ENCODE measurements at regions not wholly inside any gene's neighbourhood (a gene's known extent, or its start where the extent isn't known, plus 50 kb on each side); places are given as distances from the start of the nearest gene placed in this dataset.

- H2AFZ ChIP-seq (ENCODE audit: low read length): no peak overlapping the region
- H3K9me3 ChIP-seq (ENCODE audit: control insufficient read depth, insufficient read depth, low read depth, low read length): no peaks in the 10 kb centered on the region
- peaks cover 5% of the 10 kb centered on the region for H3K4me1 ChIP-seq (ENCODE audit: control insufficient read depth, extremely low read depth, insufficient read depth, low read length)
- no peak overlapping the region for H3K9ac ChIP-seq (ENCODE audit: insufficient read depth, low read length)
- H4K20me1 ChIP-seq (ENCODE audit: control insufficient read depth, extremely low read depth, insufficient read depth, low read length): no peaks in the 10 kb centered on the region
- H3K4me3 ChIP-seq (replicated peaks in 1 of 4; ENCODE audit: control extremely low read depth in 1 of 4, insufficient read depth in 1 of 4, low read depth in 3 of 4, low read length in 4 of 4): no peak overlapping the region
- H3K27ac ChIP-seq (ENCODE audit: insufficient read depth, low read length): no peak overlapping the region
- no peaks in the 10 kb centered on the region for H3K27me3 ChIP-seq (ENCODE audit: control insufficient read depth, insufficient read depth, low read length)
- TF ChIP-seq EZH2 (IDR thresholded peaks at IDR 0.05; ENCODE audit: low read length, missing control alignments): no peak
- no peak for TF ChIP-seq CTCF (conservative IDR thresholded peaks at IDR 0.05 in 1 of 2, IDR thresholded peaks at IDR 0.05 in 1 of 2; ENCODE audit: low read depth in 1 of 2, low read length in 2 of 2)
- H3K79me2 ChIP-seq (ENCODE audit: control insufficient read depth, insufficient read depth, low read length): no peaks in the 10 kb centered on the region
- peak; percentile 31 to 82 for DNase-seq (ENCODE audit: low read depth in 2 of 2)
- no peak overlapping the region for H3K4me2 ChIP-seq (ENCODE audit: extremely low read depth, insufficient read depth, low read length)
- no peaks in the 10 kb centered on the region for H3K36me3 ChIP-seq (ENCODE audit: control insufficient read depth, insufficient read depth, low read length)
Measured at GRCh38 chr10:88110355-88110754, 246.9 kb downstream of the PTEN start.

- Histone ChIP-seq H3K36me3 (ENCODE audit: control insufficient read depth, insufficient read depth, low read length) (no peaks in the 10 kb centered on the region), H3K4me1 (ENCODE audit: control insufficient read depth, extremely low read depth, insufficient read depth, low read length) (peaks cover 5% of the 10 kb centered on the region), H3K9me3 (ENCODE audit: control insufficient read depth, insufficient read depth, low read depth, low read length) (no peaks in the 10 kb centered on the region), H2AFZ (ENCODE audit: low read length) (no peak overlapping the region), H4K20me1 (ENCODE audit: control insufficient read depth, extremely low read depth, insufficient read depth, low read length) (no peaks in the 10 kb centered on the region), H3K9ac (ENCODE audit: insufficient read depth, low read length) (no peak overlapping the region), H3K4me3 (replicated peaks in 1 of 4; ENCODE audit: control extremely low read depth in 1 of 4, insufficient read depth in 1 of 4, low read depth in 3 of 4, low read length in 4 of 4) (no peak overlapping the region), H3K27ac (ENCODE audit: insufficient read depth, low read length) (no peak overlapping the region), H3K27me3 (ENCODE audit: control insufficient read depth, insufficient read depth, low read length) (no peaks in the 10 kb centered on the region), H3K4me2 (ENCODE audit: extremely low read depth, insufficient read depth, low read length) (no peak overlapping the region), H3K79me2 (ENCODE audit: control insufficient read depth, insufficient read depth, low read length) (no peaks in the 10 kb centered on the region)
- DNase-seq (ENCODE audit: low read depth in 2 of 2): no peak
- TF ChIP-seq EZH2 (IDR thresholded peaks at IDR 0.05; ENCODE audit: low read length, missing control alignments) (no peak), CTCF (conservative IDR thresholded peaks at IDR 0.05 in 1 of 2, IDR thresholded peaks at IDR 0.05 in 1 of 2; ENCODE audit: low read depth in 1 of 2, low read length in 2 of 2) (no peak)
Measured at GRCh38 chr10:88110822-88111221, 247.4 kb downstream of the PTEN start.

- no peak overlapping the region for H2AFZ ChIP-seq (ENCODE audit: low read length)
- no peaks in the 10 kb centered on the region for H3K27me3 ChIP-seq (ENCODE audit: control insufficient read depth, insufficient read depth, low read length)
- H3K36me3 ChIP-seq (ENCODE audit: control insufficient read depth, insufficient read depth, low read length): no peaks in the 10 kb centered on the region
- no peak for DNase-seq (ENCODE audit: low read depth in 2 of 2)
- H3K9me3 ChIP-seq (ENCODE audit: control insufficient read depth, insufficient read depth, low read depth, low read length): no peaks in the 10 kb centered on the region
- H3K4me1 ChIP-seq (ENCODE audit: control insufficient read depth, extremely low read depth, insufficient read depth, low read length): peaks cover 7% of the 10 kb centered on the region
- no peak overlapping the region for H3K4me2 ChIP-seq (ENCODE audit: extremely low read depth, insufficient read depth, low read length)
- no peak overlapping the region for H3K4me3 ChIP-seq (replicated peaks in 1 of 4; ENCODE audit: control extremely low read depth in 1 of 4, insufficient read depth in 1 of 4, low read depth in 3 of 4, low read length in 4 of 4)
- no peaks in the 10 kb centered on the region for H3K79me2 ChIP-seq (ENCODE audit: control insufficient read depth, insufficient read depth, low read length)
- no peaks in the 10 kb centered on the region for H4K20me1 ChIP-seq (ENCODE audit: control insufficient read depth, extremely low read depth, insufficient read depth, low read length)
- H3K27ac ChIP-seq (ENCODE audit: insufficient read depth, low read length): no peak overlapping the region
- TF ChIP-seq EZH2 (IDR thresholded peaks at IDR 0.05; ENCODE audit: low read length, missing control alignments) (no peak), CTCF (conservative IDR thresholded peaks at IDR 0.05 in 1 of 2, IDR thresholded peaks at IDR 0.05 in 1 of 2; ENCODE audit: low read depth in 1 of 2, low read length in 2 of 2) (no peak)
- H3K9ac ChIP-seq (ENCODE audit: insufficient read depth, low read length): no peak overlapping the region
Measured at GRCh38 chr10:88111294-88111693, 247.9 kb downstream of the PTEN start.
